GM10266 (cell line): ENCODE measurements at regions not wholly inside any gene's neighbourhood (a gene's known extent, or its start where the extent isn't known, plus 50 kb on each side); places are given as distances from the start of the nearest gene placed in this dataset.
"Not testable (repeated sequence)": the region's sequence is repeated elsewhere in the genome, so short reads cannot be mapped to it uniquely, and the experiment has no call there.

Source experiments
- DNase-seq: peaks from one replicate; pipeline ENCODE4 v3.0.0; 2012; ENCODE audit errors: extremely low spot score
- TF ChIP-seq, protein P1 (sequence below): IDR thresholded peaks from 2 replicates; pipeline ENCODE4 v1.5.1; 2012; ENCODE audit warnings: mild to moderate bottlenecking, low read depth; ENCODE audit not compliant: control insufficient read depth, insufficient read depth; ENCODE audit errors: missing control alignments

DNA sequence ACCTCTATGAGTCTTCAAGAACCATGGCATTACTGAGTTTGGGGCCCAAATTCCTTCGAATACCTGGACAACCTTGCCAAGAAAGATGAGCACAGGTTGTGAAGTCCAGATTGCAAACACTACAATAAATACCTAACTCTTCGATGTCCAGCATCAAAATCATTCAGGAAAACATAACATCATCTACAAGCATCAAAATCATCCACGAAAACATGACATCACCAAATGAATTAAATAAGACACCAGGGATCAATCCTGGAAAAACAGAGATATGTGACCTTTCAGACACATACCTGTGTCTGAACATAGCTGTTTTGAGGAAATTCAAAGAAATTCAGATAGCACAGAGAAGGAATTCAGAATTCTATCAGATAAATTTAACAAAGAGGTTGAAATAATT is 262.0 kb upstream of the KITLG start:
- DNase-seq = no peak
- TF ChIP-seq, protein P1, sequence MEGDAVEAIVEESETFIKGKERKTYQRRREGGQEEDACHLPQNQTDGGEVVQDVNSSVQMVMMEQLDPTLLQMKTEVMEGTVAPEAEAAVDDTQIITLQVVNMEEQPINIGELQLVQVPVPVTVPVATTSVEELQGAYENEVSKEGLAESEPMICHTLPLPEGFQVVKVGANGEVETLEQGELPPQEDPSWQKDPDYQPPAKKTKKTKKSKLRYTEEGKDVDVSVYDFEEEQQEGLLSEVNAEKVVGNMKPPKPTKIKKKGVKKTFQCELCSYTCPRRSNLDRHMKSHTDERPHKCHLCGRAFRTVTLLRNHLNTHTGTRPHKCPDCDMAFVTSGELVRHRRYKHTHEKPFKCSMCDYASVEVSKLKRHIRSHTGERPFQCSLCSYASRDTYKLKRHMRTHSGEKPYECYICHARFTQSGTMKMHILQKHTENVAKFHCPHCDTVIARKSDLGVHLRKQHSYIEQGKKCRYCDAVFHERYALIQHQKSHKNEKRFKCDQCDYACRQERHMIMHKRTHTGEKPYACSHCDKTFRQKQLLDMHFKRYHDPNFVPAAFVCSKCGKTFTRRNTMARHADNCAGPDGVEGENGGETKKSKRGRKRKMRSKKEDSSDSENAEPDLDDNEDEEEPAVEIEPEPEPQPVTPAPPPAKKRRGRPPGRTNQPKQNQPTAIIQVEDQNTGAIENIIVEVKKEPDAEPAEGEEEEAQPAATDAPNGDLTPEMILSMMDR = no peak

DNA sequence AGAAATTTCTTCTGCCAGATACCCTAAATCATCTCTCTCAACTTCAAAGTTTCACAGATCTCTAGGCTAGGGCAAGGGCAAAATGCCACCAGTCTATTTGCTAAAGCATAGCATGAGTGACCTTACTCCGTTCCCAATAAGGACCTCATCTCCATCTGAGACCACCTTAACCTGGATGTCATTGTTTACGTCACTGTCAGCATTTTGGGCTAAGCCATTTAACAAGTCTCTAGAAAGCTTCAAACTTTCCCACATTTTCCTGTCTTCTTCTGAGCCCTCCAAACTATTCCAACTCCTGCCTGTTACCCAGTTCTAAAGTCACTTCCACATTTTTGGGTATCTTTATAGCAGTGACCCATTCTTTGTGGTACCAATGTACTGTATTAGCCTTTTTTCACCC is 259.2 kb upstream of the KITLG start:
- TF ChIP-seq, protein P1 = no peak
- no peak for DNase-seq

DNA sequence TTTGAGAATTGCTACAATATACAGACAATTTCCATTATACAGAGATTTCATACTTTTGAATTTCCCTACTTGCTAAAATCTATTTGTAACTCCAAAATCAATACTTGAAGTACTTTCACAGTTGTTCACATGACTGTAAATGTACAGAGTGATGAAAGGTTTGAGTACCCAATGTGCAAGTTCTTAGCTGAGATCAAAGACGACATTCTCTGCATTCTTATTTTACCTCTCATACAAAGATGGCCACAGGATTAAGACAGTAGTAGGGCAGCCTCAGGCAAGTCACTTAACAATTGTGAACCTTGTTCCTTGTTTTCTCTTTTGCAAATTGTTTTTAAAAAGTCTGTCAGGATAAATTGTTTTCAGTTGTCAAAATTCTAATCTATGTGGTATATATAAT is 255.9 kb upstream of the KITLG start:
- DNase-seq = no peak
- TF ChIP-seq, protein P1 = no peak

DNA sequence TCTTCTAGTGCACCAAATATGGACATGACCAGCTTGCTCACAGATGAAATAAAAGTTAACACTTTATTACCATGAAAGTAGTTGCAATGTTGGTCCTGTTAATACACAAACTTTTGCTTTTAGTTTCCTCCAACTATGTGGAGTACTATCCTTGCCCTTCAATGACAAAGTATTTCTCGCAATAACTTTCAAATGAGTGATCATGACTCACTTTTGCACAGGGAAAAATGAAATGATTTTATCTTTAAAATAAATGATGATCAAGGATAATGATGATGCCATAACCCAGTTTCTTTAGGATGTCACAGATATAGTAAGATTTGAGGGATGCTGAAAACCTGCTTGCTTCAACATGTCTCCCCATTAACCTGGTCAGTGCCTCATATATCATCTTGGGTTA is 254.0 kb upstream of the KITLG start:
- TF ChIP-seq, protein P1 = no peak
- DNase-seq = no peak

DNA sequence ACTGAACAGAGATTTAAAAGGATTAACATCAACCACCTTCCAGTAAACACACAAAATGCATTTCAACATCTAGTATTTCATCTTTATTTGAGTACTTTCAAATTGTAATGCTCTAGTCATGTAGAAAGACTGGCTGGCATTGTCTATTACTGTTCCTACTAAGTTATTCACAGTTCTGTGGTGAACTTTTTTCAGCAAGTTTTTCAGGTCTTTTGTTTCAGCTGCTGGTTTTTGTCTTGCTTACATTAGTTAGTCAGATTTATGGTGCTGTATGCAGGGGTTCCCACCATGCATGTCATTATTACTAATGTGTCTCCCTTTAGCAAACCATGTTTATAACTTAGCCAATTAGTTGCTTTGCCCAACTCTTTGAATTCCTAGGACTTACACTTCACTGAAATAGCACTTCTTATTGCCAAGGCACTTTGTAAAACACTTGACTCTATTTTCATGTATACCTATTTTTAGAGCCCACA is 253.4 kb upstream of the KITLG start:
- TF ChIP-seq, protein P1 = no peak
- DNase-seq = no peak

DNA sequence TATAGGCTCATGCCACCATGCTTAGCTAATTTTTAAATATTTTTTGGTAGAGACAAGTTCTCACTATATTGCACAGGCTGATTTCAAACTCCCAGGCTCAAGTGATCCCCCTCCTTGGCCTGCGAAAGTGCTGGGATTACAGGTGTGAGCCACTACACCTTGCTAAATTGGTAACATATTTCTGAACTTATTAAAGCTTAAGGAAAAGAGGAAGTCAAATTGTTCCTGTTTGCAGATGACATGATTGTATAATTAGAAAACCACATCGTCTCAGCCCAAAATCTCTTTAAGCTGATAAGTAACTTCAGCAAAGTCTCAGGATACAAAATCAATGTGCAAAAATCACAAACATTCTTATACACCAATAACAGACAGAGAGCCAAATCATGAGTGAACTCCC is 248.3 kb upstream of the KITLG start:
- not testable (repeated sequence) for DNase-seq

DNA sequence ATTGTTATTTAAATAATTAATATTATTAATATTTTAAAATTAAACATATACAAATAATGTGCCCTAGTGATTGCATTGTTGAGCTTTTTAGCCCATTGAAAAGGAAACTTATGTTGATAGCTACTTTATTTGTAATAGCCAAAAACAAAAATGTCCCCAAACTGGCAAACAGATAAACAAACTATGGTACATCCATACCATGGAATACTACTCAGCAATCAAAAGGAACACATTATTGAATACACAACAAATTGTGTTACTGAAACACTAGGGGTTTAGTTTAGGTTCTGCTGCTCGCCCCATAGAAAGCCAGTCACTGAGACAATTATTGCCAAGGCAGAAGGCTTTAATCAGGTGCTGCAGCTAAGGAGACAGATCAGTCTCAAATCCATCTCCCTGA is 239.7 kb upstream of the KITLG start:
- TF ChIP-seq, protein P1 = no peak
- DNase-seq = no peak

DNA sequence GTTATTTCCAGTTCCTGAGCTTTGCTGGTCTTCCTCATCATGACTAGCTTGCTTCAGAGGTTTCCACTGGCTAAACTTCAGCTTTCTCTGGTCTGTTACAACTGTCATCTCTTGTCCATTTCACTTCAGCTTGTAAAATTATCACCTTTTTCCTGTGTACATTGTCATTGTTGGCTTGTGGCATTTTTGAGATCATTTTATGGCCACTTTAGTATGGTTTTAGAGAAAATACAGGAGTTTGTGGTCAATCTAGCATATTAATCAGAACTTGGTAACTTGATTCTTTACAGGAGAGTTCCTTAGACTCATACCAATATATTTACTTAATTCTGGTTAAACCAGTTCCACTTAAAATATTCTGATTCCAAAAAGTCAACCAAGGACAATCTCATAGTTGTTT is 235.9 kb upstream of the KITLG start:
- TF ChIP-seq, protein P1 = no peak
- DNase-seq = no peak
